COR-L47 (cell line): ENCODE measurements at regions not wholly inside any gene's neighbourhood (a gene's known extent, or its start where the extent isn't known, plus 50 kb on each side); places are given as distances from the start of the nearest gene placed in this dataset.

ENCODE experiments used
- DNase-seq: peaks from one replicate; lab custom pipeline; 2025; lab: John Stamatoyannopoulos, UW

DNA sequence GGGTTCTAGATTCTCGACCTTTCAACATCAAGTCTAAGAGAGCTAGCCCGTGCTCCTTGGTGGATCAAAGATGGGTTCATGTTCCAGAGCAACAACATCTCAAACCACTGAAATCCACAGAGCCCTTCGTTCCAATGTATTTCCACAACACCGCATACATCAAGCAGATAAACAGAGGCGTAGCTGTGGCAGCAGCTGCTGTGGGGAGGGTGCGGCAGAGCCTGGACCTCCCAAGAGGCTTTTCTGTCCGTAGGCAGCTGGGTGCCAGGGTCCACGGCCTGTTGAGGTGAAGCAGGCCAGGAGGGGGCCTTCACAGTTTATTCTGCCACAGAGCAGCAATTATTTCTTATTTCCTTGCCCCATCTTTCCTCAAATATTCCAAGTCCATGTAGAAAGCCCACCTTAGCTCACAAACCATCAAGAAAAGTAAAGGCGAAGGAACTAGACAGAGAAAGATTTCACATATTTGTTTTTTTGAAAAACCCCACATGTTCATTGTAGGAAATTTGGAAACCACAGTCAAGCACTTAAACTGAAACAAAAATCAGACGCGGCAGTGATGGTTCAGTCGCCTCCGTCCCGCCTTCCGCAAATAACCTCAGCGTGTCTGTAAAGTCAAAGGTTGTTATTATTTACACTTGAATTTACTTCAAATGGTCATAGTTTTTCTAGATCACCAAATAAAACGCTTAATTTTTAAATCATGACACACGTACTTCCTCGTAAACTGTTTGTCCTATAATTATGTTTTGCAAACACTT is 144.6 kb upstream of the FOXF1 start:
- no peak for DNase-seq

DNA sequence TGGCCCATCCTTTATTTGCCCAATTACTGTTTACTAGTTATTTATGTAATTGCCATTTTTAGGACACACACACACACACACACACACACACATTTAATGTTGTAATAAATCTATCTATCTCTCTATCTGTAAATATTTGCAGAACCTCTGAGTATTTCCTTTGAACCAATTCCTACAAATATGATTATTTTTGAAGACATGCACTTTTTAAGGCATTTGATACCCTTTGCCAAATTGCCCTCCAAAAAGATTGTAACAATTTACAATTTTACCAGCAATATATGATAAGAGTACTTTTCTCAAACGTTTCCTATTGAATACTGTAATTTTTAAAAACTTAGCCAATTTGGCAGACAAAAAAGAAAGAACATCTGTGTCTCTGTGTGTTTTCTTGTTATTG is 143.8 kb upstream of the FOXF1 start:
- no peak for DNase-seq

DNA sequence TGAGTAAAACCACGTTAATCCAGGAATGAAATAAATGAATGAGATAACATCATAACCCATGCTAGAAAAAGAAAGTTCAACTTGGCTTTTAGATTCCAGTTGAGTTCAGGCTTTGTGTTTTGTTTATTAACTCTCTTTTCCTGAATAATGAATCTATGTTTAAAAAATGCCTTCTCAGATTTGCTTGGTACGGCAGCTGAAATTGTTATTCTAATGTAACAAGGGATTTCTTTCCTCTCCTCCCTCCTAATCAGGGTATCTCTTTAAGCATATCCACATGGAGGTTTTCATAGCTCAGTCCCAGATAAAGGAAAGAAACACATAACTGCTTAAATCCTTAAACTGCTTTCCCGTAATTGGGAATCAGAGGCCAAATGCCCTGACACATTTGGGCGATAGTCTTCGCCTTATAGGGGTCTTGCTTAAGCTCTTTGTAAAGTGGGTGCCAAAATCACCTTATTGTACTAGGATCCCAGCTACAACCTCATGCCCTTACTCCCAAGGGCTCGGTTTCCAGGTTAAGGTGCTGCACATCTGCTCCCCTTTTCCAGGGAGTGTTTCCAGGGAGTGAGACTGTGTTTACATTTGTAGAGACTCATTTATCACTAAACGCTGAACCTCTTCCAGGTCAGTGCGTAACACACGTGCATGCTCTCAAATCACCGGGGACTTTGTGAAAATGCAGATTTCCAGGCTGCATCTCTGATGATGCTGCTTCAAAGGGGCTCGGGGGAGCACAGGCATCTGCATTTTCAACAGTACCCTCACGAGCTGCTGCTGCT is 142.8 kb upstream of the FOXF1 start:
- no peak for DNase-seq

DNA sequence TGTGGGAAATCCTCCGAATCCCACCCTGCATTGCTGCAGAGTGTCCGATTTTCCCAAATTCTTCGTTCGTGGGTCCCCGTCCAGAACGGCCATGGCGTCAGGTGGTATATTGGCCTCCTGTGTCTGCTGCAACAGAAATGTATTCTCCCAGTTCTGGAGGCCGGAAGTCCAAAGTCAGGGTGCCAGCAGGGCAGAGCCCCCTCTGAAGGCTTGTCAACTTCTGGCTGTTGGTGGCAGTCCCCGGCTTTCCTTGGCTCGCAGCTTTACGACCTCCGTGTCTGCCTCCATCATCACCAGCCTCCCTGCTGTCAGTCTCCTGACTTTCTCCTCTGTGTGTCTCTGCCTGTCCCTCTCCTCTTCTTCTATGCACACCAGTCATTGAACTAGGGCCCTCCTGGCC is 142.1 kb upstream of the FOXF1 start:
- no peak for DNase-seq

DNA sequence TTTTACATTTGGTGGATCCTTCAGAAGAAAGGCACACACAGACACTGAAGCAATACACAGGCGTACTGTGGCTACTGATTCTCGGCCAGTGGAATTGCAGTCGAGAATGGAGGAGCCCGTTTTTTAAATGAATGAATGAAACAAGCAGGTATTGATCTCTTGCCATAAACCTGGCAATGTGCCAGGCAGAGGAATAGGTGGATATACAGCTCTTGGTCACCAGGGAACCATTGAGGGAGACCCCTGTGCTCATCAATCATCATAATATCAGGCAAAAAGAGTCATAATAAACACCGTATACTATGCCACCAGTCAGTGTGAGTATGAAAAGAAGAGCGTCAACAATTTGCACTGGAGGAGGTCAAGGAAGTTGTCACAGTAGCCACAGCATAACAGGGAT is 140.3 kb upstream of the FOXF1 start:
- no peak for DNase-seq

DNA sequence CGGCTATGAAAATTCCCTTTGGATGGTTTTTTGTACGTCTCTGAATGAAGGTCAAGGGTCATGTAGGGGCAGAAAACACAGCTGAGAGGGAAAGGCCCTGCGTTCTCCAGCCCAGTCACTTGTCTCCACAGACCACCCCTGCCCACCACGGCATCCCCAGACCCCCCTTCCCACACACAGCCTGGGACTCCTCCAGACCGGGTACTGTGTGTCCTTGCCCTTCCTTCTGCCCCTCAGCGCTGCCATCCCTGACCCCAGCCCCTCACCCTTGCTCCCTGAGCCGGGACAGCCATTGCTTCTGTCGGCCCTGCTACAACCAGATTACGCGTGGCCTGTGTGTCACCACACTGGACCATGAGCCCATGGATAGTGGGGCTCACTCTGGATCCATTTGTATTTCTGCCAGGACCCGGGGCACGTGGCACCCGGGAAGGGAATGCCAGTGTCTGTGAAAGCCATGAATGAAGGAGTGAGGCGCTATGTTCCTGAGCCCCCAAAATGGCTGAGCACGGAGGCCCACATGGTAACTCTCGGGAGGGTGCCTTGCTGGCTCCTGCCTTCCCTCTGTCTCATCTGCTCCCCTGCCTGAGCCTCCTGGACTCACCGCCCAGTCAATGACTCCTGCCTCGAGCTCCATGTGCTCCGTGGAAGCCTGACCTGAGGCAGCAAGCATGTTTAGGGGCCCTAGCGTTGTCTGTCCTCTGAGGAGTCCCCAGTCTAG is 139.1 kb upstream of the FOXF1 start:
- no peak for DNase-seq

DNA sequence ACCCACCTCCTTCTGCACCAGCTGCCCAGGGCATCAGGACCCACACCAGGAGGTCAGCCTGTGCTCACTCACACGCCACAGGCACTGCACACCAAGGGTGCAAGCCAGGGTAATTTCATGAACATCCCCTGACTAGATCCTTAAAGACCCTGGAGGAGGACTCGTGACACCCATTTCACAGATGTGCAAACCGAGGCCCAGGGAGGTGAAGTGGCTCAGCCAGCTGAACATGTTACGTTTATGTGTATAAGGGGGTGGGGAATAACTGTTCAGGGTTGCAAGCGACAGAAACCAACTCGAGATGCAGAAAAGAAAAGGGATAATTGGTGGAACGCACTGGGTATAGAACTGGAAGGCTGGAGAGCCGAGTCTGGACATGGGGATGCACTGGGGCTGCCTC is 138.1 kb upstream of the FOXF1 start:
- DNase-seq = no peak

DNA sequence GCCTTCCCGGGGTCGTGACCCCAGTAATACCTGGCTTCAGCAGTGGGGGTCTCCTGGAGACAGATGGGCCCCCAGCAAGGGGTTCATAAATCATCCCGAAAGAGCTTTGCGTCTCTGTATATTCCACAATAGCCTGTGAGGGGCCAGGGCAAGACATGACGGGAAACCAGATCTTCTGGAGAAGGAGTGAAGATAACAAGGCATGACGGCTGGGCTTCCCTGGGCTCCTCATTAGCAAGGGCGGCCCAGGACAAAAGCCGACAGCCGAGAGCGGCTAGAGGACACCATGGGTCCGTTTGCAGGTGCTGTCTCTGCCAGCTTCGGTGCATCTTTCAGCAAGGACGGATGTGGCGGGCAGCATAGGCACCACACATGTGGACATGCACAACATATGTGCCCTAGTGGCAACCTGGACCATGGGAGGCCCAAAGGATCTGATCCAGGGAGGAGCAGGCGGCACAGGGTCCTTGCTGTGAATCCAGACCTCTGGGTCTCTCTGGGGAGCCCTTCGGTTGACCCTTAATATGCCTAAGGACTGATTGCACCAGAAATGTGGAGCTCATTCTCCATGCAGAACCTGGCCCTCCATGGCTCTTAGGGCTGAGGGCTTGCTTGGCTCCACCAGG is 136.9 kb upstream of the FOXF1 start:
- no peak for DNase-seq

DNA sequence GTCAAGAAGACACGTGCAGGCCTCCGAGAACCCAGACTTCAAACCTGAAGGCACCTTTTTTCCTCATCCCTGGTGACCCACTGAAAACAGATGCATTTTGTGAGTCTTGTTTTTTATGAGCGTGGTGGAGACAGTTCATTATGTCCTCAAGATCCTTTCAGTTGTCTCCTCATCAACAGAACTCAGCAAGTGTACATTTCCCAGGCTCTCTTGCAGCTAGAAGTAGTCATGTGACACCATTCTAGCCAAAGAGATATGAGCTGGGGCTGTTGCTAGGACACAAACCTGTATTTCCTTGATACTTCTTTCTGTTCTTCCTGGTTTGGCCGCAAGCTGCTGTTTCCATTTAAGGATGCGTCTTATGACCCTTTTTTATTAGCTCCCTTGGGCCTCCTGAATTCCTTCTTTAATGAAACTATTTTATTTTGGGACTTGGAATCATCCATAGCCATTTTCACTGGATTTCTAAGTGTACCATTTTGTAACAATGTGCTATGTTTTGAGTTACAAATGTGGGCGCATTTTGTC is 135.7 kb upstream of the FOXF1 start:
- DNase-seq = no peak

DNA sequence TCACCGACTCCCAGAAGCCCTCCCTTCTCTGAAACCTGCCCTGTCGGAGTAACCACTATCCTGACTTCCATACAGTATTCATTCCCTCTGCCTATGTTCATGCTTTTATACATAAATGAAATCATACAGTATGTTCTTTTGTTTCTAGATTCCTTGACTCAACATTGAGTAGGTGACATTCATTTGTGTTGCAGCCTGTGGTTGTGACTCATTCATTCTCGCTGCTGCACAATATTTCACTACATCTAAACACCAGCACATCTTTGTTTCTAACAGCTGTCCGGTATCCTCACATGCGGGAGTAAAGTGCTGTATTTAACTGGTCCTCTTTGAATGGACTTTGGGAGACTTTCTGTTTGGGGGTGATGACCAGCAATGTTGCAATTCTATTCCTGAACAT is 135.0 kb upstream of the FOXF1 start:
- no peak for DNase-seq

DNA sequence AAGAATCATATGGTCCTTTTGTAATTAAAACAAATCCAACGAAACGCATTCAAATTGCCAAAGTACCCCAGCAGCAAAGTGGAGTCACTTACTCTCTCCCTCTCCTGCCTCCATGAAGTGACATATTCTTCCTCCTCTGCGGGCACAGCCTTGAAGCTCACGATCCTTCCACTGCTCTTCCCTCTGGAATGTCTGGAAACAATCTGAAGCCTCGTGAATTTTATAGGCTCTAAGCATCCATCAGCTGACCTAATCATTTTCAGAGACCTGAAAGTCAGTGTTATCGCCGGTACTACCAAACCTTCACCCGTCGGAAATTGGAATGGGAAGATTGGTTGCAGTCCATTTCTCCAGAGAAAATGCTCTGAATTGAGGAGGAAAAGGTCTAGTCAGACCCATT is 134.5 kb upstream of the FOXF1 start:
- no peak for DNase-seq

DNA sequence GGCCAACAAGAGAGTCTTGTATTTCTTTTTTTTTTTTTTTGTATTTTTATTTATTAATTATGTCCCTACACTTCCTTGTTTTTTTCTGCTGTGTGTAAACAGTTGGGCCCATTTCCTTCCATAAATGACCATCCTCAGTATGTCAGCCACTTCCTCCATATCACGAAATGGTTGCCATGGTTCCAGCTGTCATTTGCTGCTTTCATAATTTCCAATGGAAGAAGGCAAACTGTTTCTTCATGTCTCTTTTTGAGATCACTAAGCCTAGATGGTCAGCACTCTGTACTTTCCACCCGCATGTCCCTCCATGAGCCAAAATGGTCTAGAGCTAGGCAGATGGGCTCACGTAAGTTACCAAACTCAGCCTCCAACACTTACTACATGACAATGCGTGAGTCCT is 133.5 kb upstream of the FOXF1 start:
- no peak for DNase-seq

DNA sequence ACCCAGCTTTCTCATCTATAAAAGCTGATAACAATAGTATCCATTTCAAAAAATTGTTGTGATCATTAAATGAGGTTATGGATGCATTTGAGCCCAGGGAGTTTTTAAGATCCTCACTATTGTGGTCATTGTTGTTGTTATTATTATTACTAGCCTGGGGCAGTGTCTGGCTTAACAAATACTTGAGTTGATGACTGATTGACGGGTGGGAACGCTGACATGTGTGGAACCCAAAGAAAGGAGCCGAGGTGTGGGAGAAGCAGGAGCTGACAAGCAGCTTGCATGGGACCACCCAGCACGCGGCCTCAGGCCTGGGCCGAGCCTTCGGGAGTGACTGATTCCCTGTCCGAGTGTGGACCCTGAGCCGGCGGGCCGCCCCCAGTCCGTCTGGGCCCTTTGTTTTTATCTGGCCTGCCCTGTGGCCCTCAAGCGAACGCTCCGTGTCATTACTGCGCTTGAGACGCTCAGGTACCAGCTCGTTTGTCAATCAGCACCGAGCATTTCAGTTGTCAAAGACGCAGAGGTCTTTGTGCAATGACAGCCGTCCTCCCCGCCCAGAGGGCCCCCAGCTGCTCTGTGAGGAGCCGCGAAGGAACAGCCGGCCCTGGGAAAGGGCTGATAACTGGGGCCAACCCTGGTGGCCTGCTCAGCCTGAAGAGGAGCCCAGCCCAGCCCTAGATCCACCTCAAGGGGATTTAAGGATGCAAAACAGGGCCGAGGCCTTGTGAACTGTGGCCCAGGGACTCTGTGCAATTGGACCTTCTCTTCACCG is 132.9 kb upstream of the FOXF1 start:
- DNase-seq = no peak

DNA sequence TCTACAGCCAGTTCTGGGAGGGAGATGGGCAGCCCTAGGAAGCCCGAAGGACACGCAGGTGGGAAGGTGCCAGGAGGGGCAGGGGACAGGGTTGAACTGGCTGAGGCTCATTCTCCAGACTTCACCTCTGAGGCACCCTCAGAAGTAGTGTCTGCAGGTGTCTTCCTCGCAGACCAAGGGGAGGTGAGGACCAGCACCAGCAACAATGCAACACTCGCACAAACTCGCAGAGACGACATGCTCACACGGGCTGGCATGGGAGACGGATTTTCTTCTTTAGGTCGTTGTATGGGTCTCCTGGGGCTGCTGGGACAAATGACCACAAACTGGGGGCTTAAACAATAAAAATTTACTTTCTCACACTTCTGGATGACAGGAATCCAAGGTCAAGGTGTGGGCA is 132.2 kb upstream of the FOXF1 start:
- DNase-seq = no peak

DNA sequence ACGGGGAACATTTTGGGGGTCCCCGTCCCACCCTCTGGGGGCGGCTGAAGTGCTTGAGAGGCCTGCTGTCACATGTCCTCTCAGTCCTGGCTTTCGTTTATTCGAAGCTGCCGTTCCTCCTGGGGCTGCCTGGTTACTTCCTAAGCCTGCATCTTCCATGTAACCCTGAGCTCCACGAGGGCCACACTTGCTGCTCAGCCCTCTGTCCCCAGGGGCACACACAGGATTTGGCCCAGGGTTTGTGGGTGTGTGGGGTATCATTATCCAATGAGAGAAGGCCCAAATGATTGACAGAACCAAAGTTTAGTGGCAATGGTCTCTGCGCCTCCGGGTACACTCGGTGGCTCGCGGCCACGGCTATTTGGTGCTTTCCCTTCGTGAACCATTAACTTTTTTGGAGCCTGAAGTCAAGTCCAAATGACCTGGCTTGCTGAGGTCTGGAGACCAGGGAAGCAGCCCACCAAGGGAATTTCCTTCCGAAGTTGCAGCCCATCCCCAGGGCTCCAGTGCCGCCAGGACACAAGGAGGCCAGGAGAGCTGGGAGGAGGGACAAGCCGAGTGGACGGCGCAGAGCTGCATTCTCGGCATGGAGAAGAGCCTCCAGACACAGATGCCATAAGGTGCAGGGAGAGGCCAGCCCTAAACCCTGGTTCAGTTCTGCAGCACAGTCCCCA is 131.4 kb upstream of the FOXF1 start:
- DNase-seq = no peak

DNA sequence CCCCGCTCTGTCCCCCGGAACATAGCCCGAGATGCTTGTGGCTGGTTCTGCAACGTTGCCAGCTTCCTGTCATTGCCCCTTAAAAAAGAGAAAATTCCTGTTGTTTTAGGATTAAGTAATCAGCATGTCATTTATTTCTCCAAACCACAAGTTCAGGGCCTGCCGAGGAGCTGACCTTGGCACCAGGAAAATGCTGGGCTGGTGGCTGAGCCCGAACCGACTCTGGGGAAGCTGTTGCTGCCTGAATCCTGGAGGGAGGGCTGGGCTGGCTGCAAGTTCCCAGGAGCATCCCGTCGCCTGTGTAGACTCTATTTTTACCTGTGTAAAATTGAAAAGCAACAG is 130.9 kb upstream of the FOXF1 start:
- no peak for DNase-seq

DNA sequence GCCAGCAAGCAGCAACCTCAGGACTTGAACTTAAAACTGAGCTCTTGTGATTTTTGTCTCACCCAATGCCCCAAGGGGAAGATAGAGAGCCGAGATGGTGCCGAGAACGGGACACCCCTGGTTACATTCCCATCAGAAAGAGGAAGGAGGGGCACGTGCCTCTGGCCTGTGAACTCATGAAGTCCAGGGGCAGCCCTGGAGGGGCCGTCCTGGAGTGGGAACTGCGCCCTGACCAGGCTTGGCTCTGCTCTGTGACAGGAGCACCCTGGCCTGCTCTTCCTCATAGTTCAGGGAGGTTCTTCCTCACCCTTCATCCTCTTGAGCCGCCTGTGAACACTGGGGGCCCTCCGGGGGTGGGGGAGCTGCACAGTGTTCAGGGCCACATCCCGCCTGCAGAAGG is 130.3 kb upstream of the FOXF1 start:
- DNase-seq = no peak

DNA sequence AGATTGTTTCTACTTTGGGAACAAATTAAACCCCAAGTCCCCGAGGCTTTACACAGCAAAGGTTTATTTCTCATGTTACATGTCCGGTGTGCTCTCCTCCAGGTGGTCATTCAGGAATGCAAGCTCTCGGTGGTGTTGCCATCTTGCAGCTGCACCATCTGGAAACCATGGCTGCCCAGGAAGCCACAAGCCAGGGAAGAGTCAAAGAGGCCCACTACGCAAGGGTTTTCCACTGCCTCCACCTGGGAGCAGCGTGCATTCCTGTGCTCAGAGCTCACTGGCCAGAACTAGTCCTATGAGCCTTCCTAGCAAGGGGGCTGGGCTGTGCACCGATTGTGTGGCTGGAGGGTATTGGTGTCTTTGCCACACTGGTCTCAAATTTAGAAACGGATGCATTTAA is 128.8 kb upstream of the FOXF1 start:
- no peak for DNase-seq

DNA sequence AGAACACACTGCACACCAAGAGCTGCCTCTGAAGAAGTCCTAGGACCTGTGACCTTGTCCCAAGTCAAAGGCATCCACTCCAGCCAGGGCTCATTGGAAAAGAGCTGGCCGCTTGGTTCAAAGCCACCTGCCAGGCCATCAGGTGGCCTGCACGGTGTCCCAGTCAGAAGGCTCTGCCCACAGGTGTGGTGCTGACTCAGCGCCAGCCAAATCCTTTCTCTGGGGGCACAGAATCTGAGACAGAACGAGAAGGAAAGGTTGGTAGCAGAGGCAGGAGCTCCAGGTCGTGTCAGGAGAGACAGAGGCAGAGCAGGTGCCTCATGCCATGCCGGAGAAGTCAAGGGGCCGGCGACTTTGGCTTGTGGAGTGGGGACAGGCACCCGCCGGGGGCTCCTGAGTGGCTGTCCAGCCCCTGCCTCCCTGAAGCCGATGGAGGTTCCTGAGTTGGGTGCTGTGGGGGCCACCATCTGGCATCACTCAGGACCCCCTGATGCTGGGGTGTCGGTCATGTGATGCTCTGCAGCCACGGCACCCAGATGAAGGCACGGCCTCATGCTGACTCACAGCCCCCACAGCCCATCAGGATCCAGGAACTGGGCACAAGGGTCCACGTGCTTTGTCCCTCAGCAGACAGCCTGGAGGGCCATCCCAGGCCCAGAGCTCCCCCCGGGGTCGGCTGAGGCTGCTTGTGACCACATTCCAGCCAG is 128.1 kb upstream of the FOXF1 start:
- no peak for DNase-seq

DNA sequence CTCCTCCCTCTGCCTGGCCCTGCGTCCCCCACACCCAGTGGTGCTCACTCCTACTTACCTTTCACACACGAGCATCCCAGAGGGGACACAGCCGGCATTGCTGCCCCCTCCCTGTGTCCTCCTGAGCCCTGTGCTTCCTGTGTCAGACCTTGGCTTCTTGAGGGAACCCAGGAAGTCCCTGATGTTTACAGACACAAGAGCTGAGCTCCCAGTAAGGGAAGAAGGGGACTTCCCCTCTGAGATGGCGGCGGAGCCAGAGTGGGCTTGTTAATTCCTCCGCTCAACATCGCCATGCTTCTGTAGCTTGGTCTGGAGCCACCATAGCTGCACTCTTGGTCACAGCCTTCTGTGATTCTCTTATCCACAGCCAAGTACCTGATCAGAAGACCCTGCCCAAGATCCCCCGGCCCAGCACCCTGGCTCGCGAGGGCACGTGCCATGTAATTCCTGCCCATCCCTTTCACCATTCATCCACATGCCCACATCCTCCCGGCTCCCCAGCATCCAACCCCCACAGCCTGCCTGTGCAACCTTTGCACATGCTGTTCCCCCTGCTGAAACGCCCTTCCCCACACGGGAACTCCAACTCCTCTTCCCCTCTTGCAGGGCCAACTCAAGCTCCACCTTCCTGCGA is 127.4 kb upstream of the FOXF1 start:
- DNase-seq = no peak
